ENCODE measurements at regions not wholly inside any gene's neighbourhood (a gene's known extent, or its start where the extent isn't known, plus 50 kb on each side); places are given as distances from the start of the nearest gene placed in this dataset.

DNA sequence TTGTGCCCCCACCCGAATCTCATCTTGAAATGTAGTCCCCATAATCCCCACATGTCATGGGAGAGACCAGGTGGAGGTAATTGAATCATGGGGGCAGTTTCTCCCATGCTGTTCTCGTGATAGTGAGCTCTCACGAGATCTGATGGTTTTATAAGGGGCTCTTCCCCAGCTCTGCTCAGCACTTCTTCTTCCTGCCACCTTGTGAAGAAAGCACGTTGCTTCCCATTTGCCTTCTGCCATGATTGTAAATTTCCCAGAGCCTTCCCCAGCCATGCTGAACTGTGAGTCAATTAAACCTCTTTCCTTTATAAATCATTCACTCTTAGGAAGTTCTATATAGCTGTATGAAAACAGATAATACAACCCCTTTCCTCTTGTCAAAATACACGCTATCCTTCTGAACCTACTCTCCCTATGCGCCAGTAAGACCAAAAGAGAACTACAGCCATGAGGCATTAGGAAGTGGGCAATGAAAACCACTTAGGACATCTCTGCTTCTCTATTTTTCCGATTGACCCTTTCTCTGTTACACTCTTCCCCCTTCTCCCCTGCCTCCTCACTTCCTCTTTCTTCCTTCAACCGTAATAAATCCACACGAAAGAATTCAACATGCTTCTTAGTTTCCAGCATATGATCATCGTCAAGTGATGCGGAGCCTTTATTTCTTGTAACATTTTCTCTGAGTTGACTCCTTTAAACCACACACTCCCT lies 101.2 kb upstream of the WDR11 start:
- Histone ChIP-seq H2AFZ (ENCODE audit: low read depth, low read length) (no peak overlapping the region), H3K9me1 (ENCODE audit: control insufficient read depth, insufficient read depth, low read length) (no peaks in the 10 kb centered on the region), H3K36me3 (ENCODE audit: control insufficient read depth, insufficient read depth, low read length) (no peaks in the 10 kb centered on the region), H3K9ac (ENCODE audit: insufficient read depth in 1 of 2, low read depth in 2 of 2, low read length in 2 of 2) (no peak overlapping the region), H4K20me1 (replicated peaks; ENCODE audit: control insufficient read depth, insufficient read depth, low read length) (no peaks in the 10 kb centered on the region), H3K9me3 (replicated peaks; ENCODE audit: control insufficient read depth, insufficient read depth, low read depth, low read length) (no peaks in the 10 kb centered on the region), H3K4me3 (no peak overlapping the region), H3K4me1 (replicated peaks in 1 of 2; ENCODE audit: control insufficient read depth in 2 of 2, insufficient read depth in 2 of 2, low read length in 2 of 2) (no peaks in the 10 kb centered on the region), H3K27me3 (ENCODE audit: control insufficient read depth in 2 of 2, insufficient read depth in 2 of 2, low read length in 2 of 2) (no peaks in the 10 kb centered on the region), H3K4me2 (ENCODE audit: insufficient read depth, low read length) (no peak overlapping the region), H3K27ac (ENCODE audit: extremely low read depth, low read depth, low read length) (no peak overlapping the region), H3K79me2 (ENCODE audit: control insufficient read depth, insufficient read depth, low read length) (no peaks in the 10 kb centered on the region)
- in situ Hi-C loops (cut with MboI), result no loop called here
- 1% methylated on average over 11 of the region's 11 CpGs for WGBS (ENCODE audit: insufficient coverage, low coverage, missing lambda C conversion rate)
- no peak for FAIRE-seq
- CTCF ChIA-PET (ENCODE audit: low intra/inter-chr PET ratio), result no interaction called here
- TF ChIP-seq SPI1 (IDR thresholded peaks at IDR 0.05; ENCODE audit: borderline replicate concordance, low read depth, low read length), result peak; percentile 70
- no peak for TF ChIP-seq CBX5 (IDR thresholded peaks at IDR 0.05; ENCODE audit: borderline replicate concordance, low read depth)
- no peak for TF ChIP-seq HOXB6 (CRISPR knock-in tag; IDR thresholded peaks at IDR 0.05; ENCODE audit: borderline replicate concordance)
- no peak for DNase-seq (ENCODE audit: extremely low read depth in 1 of 4, low spot score in 3 of 4)
- no peak for ATAC-seq
- intact Hi-C loops (cut with micrococcal nuclease), result no loop called here
- POLR2A ChIA-PET, result no interaction called here
- no TSS peak for BruUV-seq (replicated peaks)

DNA sequence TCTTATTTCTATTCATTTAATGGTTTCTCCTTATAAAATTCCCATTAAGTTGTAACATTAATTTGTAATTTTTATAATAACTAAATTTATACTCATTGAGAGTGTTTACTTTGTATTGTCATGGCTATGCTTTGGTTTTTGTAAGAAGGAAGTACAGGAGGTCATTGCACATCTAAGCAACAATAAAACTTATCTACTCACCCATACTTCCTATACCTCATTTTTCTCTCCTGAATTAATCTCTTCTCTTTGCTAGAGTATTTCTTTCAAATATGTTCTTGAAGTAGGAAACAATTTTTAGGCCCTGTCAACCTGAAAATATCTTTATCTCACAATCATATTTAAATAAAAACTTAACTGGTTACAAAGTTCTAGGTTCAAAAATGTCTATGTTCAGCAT lies 95.4 kb upstream of the WDR11 start:
- BruUV-seq (replicated peaks), result no TSS peak
- Histone ChIP-seq H3K9me3 (replicated peaks; ENCODE audit: control insufficient read depth, insufficient read depth, low read depth, low read length) (no peaks in the 10 kb centered on the region), H3K36me3 (ENCODE audit: control insufficient read depth, insufficient read depth, low read length) (no peaks in the 10 kb centered on the region), H3K79me2 (ENCODE audit: control insufficient read depth, insufficient read depth, low read length) (no peaks in the 10 kb centered on the region), H4K20me1 (replicated peaks; ENCODE audit: control insufficient read depth, insufficient read depth, low read length) (no peaks in the 10 kb centered on the region), H3K27me3 (ENCODE audit: control insufficient read depth in 2 of 2, insufficient read depth in 2 of 2, low read length in 2 of 2) (no peaks in the 10 kb centered on the region), H3K27ac (ENCODE audit: extremely low read depth, low read depth, low read length) (no peak overlapping the region), H3K4me3 (no peak overlapping the region), H3K4me2 (ENCODE audit: insufficient read depth, low read length) (no peak overlapping the region), H3K4me1 (replicated peaks in 1 of 2; ENCODE audit: control insufficient read depth in 2 of 2, insufficient read depth in 2 of 2, low read length in 2 of 2) (no peaks in the 10 kb centered on the region), H2AFZ (ENCODE audit: low read depth, low read length) (no peak overlapping the region), H3K9ac (ENCODE audit: insufficient read depth in 1 of 2, low read depth in 2 of 2, low read length in 2 of 2) (no peak overlapping the region), H3K9me1 (ENCODE audit: control insufficient read depth, insufficient read depth, low read length) (no peaks in the 10 kb centered on the region)
- CTCF ChIA-PET (ENCODE audit: low intra/inter-chr PET ratio), result no interaction called here
- ATAC-seq (no peak), DNase-seq (ENCODE audit: extremely low read depth in 1 of 4, low spot score in 3 of 4) (no peak), FAIRE-seq (no peak)
- in situ Hi-C loops (cut with MboI) (no loop called here), intact Hi-C loops (cut with micrococcal nuclease) (no loop called here)
- no peak for TF ChIP-seq RHOXF2B (CRISPR knock-in tag; conservative IDR thresholded peaks at IDR 0.05)
- TF ChIP-seq, protein P1, sequence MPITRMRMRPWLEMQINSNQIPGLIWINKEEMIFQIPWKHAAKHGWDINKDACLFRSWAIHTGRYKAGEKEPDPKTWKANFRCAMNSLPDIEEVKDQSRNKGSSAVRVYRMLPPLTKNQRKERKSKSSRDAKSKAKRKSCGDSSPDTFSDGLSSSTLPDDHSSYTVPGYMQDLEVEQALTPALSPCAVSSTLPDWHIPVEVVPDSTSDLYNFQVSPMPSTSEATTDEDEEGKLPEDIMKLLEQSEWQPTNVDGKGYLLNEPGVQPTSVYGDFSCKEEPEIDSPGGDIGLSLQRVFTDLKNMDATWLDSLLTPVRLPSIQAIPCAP (CRISPR knock-in tag; IDR thresholded peaks at IDR 0.05; ENCODE audit: borderline replicate concordance), result no peak
- TF ChIP-seq, protein P2, sequence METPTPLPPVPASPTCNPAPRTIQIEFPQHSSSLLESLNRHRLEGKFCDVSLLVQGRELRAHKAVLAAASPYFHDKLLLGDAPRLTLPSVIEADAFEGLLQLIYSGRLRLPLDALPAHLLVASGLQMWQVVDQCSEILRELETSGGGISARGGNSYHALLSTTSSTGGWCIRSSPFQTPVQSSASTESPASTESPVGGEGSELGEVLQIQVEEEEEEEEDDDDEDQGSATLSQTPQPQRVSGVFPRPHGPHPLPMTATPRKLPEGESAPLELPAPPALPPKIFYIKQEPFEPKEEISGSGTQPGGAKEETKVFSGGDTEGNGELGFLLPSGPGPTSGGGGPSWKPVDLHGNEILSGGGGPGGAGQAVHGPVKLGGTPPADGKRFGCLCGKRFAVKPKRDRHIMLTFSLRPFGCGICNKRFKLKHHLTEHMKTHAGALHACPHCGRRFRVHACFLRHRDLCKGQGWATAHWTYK (CRISPR knock-in tag; IDR thresholded peaks at IDR 0.05), result no peak
- POLR2A ChIA-PET, result no interaction called here
